Muscle of back (tissue), 3 donors: ENCODE measurements at regions not wholly inside any gene's neighbourhood (a gene's known extent, or its start where the extent isn't known, plus 50 kb on each side); places are given as distances from the start of the nearest gene placed in this dataset.
A peak's percentile ranks its signal among the peaks of the same experiment; 100 is the strongest.

ENCODE experiments used
- DNase-seq, 3 donors: peaks; one replicate each; pipeline versions ENCODE4 v3.0.0 to v3.0.0-alpha.2; 2013

DNA sequence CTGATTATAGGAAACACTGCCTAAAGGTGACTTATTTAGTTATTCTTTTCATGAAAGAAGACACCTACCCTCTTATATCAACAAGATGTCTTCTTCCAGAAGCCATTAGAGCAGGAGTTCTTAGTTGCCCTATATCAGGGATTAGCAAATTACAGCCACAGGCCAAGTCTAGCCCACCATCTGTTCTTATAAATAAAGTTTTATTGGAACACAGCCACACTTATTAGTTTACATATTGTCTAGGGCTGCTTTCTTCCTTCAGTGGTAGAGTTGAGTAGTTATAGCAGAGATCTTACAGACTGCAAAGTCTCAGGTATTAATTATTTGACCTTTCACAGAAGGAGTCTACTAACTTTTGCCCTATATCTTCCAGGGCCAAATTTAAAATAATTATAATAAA lies 157.2 kb upstream of the NOCT start:
- DNase-seq, result no peak

GRCh38 chr4:138857416-138857815 lies 158.2 kb upstream of the NOCT start:
- DNase-seq, result no peak

GRCh38 chr4:138852681-138853080 lies 162.9 kb upstream of the NOCT start:
- DNase-seq, result no peak

DNA sequence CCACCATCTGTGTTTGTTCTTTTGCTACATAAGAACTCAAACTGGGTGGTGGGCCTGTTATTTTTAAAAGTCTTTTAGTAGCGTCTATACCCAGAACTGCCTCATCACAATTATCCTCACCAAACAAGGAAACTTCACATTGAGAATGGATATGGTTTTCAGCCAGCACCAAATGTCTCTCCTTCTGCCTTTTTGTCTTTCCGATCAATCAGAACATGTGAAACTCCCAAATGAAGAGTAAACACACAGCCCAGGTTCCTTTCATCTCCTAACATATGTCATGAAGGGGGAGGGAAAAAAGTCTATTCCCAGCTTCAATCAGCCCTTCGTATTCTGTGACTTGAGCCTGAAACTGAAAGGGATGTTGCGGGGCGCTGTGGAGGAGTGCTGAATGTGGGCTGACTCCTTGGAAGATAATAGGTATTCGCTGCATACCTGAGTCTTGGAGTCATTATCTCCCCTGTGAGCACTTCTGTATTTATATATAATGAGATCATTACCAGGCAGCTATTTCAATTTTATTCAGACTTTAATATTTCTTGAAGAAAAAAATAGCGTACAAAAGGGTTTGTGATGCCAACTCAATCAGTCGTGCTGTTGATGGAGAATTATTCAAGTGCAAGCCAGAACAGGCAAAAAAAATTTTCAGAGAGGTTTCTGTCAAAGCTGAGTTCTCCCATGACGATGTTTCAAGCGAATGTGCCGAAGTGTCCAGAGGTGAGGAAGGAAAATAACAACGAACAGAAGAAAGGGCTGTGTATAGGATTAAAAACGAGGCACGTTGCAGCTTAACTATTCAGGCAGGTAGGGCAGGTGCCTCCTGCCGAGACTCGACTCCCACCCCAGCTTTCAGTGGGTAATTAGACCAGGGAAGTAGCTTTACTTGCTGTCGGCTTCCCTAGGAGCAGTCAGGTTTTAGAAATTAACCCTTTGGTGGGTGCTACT lies 163.9 kb upstream of the NOCT start:
- no peak for DNase-seq

DNA sequence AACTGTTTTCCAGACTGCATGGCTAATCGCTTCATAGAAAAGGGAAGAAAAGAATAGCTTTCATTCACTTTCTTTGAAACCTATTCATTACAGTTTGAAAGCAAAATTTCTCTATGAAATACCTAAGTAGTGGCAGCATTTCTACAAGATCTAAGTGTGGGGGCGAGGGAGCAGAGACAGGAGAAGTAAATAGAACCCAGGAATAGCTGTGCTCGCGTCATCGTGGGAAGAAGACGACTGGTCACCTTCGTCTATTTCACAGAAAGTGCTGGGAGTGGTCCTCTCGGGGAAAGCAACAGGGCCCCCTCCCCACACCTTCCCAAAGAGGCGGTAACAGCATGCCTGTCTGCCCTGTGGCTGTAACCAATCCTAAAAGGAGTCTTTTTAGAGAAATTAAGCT lies 169.9 kb upstream of the NOCT start:
- DNase-seq, result no peak

DNA sequence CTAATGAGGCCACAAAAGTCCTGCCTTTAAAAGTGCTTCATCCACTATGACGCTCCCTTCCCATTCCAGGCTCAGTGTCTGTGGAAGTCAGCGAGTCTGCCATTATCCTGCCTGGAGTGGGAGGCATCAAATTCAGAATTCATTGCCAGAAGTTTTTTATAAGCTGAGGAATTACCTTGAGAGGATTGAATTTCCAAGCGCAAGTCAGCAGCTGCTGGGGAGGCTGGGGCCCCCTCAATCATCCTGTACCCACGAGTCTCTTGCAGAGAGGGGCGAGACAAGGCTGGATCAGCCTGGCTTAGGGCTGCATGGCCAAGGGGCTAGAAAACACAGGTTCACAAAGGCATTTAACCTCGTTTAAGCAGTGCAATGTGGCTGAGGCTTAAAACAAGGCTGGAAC lies 170.5 kb upstream of the NOCT start:
- DNase-seq, result peak in 2 of 3 donors; percentile 28 to 30

DNA sequence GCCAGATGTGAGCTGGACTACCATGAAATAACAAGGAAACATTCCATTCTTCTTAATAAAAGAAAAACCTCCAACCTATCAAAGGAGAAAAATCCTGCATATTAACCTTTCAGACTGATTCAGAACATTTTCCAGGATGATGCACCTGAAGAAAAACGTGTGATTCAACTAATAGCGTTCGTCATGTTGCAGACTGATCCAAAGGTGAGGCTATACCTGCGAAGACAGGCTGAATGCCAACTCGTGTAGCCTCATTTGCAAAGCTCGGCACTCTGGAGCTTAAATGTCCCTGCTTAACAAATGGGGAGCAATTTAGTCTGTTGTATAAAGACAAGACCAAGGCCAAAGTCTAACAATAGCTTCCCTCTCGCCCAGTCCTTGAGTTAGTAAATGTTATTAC lies 172.0 kb upstream of the NOCT start:
- DNase-seq, result no peak

GRCh38 chr4:138841343-138841742 lies 174.2 kb upstream of the NOCT start:
- DNase-seq, result no peak

GRCh38 chr4:138838251-138838650 lies 177.3 kb upstream of the NOCT start:
- no peak for DNase-seq

DNA sequence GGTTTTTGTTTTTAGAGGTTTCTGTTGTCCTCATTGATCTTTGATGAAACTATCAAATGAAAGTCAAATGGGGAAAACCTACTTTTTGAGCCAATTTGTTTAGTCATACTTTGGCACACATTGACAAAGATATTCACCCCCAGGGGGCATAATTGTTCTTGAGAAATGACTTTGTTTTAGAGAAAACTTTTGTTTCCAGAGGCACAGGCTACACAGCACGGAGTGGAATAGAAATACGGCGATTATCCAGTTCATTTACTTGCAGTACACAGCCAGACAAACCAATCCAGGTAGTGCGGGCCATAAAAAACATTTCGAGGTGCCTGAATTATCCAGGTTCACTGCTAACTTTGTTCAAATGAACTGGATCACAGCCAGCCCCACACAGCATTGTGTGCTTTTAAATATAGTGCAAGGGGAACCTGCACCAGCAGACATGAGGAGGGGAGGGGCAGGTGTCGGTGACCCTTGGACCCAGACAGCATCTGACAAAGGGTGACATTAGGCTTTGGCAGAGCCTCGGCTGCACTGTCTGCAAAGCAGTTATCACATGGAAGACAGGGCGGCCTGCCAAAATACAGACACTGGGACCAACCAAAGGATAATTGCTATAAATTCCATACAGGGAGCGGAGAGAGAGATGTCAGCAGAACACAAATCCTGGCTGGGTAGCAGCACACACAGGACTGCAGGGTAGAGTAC lies 179.6 kb upstream of the NOCT start:
- DNase-seq, result peak in 2 of 3 donors; percentile 31 to 65

DNA sequence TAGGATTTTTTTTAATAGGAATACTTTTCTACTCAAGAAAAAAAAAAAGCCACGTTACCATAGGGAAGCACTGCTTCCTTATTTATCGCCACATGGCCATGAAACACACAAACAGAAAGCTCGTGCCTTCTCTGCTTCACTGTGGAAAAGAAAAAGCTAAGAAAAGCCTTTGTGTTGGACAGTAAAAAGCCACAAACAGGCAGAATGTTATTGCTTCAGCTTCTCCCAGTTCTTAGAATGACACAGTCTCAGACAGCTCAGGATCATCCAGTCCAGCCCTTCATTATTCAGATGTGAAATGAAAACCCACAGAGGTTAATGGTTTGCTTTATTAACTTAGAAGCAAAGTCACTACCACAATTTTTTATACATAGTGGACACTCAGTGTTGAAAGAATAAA lies 181.6 kb upstream of the NOCT start:
- no peak for DNase-seq

GRCh38 chr4:138832563-138832962 lies 183.0 kb upstream of the NOCT start:
- DNase-seq, result no peak

GRCh38 chr4:138831948-138832347 lies 183.6 kb upstream of the NOCT start:
- no peak for DNase-seq

DNA sequence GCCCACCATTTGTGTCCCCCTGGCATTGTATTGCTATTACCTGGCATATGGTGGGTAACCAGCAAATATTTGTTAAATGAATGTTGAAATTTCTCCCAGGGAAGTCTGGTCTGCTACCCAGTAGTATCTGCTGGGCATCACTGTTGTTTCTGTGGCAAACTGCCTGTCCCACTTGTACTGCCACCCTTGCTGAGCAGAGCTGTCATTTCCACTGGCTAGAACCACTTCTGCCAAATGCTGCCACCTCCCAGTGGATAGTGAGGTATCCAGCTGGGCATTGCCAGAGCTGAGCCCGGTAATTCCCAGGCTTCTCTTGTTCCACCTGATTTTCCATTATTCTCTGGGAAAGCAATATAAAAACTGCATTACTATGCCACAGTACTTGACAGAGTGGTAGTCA lies 186.7 kb upstream of the NOCT start:
- no peak for DNase-seq

DNA sequence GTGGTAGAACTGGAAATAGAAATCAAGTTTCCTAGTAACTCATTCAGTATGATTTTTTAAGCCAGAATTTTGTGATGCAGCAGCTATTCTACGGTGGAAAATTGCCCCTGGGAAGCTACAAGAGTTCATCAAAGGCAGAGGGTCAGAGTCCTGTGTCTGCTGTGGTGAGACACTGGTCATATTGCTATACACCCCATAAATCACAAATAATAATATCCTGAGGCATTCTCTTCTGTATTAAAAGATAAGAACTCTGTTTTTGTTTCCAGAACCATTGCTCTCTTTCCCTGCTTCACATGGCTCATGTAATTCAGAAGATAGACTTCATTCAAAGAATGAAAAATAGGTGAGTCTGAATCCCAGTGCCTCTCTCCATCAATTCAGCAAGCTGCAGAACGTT lies 188.8 kb upstream of the NOCT start:
- DNase-seq, result no peak

DNA sequence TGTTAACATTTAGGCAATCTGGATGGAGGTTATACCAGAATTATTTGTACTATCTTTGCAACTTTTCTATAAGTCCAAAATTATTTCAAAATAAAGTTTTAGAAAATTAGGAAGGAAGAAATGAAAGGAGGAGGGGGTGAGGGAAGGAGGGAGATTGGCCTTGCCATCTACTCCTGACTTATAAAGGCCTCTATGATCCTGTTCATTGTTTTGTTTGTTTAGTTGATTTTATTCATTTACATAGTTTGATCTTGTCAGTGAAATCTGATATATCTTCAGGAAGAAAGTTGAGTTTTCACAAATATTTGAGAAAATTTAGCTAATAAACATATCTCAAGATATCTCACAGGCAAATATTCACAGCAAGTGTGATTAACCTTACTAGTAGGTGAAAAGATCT lies 189.3 kb upstream of the NOCT start:
- DNase-seq, result no peak

GRCh38 chr4:138821331-138821730 lies 194.2 kb upstream of the NOCT start:
- DNase-seq, result no peak

GRCh38 chr4:138816875-138817274 lies 198.7 kb upstream of the NOCT start:
- no peak for DNase-seq

- DNase-seq, result no peak
Observed at GRCh38 chr4:138815811-138816210, 199.8 kb upstream of the NOCT start.

DNA sequence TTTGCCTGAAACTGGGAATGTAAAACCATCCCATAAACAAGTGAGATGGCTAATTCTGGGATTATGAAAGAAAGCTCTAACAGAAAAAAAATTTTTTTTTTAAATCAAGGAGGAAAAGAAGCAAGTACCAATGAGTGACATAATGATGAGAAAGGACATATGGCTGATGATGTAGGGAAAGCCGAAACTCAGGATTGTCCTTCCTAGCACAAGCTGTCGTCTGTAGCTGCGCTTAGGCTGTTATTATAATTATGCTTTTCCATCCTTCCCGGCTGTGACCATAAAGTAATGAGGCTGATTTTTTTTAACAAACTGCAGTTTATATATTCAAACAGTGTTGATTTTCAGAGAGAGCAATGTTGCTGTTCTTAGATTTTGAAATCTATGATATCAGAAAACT lies 209.8 kb upstream of the NOCT start:
- DNase-seq, result no peak

DNA sequence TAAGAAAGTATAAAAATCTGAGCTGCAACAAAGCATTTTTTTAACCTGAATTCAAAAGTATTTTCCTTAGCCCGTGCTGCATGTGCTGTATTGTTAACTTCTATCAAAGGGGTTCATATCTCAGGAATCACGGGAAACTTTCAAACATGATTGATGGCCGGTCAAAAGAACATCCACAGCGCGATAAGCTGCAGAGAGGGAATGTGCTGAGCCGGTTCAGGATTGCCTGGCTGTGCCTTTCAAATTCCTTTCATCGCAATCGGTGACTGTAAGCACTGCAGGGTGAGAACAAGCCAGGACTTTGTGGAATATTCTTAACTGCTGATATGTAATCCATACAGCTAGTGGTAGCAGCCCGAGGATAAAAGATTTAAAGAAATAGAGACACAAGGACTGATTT lies 210.9 kb upstream of the NOCT start:
- peak in 2 of 3 donors; percentile 22 to 46 for DNase-seq

DNA sequence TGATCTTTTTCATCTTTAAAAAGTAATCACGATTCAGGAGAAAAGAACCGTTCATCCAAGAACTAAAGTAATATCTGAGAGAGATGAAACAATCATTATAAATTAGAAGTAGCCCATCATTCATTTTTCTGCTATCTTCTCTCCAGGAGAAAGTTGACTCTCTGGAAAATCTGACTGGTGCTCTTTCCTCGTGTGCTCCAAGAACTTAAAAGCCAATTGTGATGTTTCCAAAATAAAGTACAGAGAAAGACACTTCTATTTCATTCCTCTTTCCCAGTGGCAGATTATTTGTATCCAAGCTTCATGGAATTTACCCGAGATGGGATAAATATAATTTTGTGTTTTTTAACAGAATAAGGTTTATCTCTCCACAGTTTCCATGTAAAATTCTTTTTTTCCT lies 212.5 kb upstream of the NOCT start:
- peak in 1 of 3 donors; percentile 37 for DNase-seq

- DNase-seq, result no peak
Observed at GRCh38 chr4:138802499-138802898, 213.1 kb upstream of the NOCT start.
